ENCODE measurements at regions not wholly inside any gene's neighbourhood (a gene's known extent, or its start where the extent isn't known, plus 50 kb on each side); places are given as distances from the start of the nearest gene placed in this dataset.

DNA sequence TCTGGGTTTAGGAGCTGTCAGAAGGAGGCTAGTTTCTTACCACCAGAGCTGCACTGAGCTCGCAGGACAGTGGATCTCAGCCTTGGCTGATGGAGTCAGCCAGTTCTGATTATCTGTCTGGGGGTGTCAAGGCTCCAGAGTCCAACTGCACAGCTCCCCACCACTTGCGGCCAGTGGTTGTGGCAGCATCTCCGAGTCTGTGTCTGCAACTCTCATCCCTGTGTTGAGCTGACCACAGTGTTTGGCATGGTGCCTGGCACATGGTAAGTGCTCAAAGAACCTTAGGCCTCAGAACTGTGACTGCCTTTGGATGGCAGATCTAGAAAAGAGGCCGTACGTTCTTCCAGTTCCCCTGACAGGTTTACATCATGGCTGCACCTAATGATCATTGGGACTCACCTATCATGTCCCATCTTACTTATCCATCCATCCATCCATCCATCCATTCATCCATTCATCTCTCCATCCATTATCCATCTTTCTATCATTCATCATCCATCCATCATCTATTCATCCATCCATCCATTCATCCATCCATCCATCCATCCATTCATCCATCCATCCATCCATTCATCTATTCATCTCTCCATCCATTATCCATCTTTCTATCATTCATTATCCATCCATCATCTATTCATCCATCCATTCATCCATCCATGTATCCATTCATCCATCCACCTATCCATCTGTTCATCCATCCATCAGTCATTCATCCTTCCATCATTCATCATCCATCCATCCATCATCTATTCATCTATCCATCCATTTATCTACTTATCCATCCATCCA lies 114.5 kb downstream of the CRYAA start:
- no peaks in the 10 kb centered on the region for H3K9me3 ChIP-seq
- H3K4me3 ChIP-seq: no peak overlapping the region
- no peak for TF ChIP-seq POLR2A (IDR thresholded peaks at IDR 0.05)
- no peak for TF ChIP-seq POLR2AphosphoS5 (IDR thresholded peaks at IDR 0.05)
- TF ChIP-seq, protein P1, sequence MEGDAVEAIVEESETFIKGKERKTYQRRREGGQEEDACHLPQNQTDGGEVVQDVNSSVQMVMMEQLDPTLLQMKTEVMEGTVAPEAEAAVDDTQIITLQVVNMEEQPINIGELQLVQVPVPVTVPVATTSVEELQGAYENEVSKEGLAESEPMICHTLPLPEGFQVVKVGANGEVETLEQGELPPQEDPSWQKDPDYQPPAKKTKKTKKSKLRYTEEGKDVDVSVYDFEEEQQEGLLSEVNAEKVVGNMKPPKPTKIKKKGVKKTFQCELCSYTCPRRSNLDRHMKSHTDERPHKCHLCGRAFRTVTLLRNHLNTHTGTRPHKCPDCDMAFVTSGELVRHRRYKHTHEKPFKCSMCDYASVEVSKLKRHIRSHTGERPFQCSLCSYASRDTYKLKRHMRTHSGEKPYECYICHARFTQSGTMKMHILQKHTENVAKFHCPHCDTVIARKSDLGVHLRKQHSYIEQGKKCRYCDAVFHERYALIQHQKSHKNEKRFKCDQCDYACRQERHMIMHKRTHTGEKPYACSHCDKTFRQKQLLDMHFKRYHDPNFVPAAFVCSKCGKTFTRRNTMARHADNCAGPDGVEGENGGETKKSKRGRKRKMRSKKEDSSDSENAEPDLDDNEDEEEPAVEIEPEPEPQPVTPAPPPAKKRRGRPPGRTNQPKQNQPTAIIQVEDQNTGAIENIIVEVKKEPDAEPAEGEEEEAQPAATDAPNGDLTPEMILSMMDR (IDR thresholded peaks at IDR 0.05): no peak
- no peak for TF ChIP-seq EP300 (IDR thresholded peaks at IDR 0.05)
- H3K4me1 ChIP-seq: peaks cover 4% of the 10 kb centered on the region
- no peaks in the 10 kb centered on the region for H3K36me3 ChIP-seq
- H3K27ac ChIP-seq: no peak overlapping the region
- WGBS: 80% methylated on average over 4 of the region's 5 CpGs
- peaks cover 8% of the 10 kb centered on the region for H3K27me3 ChIP-seq
- DNase-seq (ENCODE audit: low spot score in 2 of 2): no peak

DNA sequence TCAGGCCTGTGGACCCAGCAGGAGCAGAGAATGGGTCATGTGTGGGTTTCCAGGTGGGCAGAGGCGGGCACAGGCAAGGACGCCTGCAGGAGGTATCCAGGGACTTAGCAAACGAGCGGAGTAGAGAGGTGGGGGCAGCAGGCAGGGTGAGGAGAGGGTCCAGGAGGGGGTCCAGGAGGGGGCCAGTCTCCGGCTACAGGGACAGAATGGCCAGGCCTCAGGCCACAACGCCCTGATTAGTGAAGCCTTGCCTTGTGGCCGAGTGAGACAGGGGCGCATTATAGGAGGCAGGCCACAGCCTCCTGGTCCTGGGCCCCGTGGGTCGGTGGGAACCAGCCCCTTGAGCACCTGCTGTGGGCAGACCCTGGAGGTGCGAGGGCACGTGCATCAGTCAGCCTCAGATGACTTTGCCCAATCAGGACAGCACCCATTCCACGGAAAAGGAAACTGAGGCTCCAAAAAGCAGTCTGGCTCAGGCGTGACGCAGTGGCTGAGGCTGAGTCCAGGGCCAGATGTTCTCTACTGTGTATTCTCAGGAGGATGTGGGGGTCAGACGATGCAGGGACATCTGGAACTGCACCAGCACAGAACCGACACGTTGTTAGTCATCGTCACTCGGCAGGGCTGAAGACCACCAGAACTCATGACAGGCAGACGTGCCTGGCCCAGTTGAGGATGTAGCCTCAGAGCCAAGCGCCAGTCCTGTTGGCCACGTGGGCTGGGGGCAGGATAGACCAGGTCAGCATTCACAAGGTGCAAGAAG lies 113.7 kb downstream of the CRYAA start:
- TF ChIP-seq, protein P1 (IDR thresholded peaks at IDR 0.05): no peak
- TF ChIP-seq POLR2AphosphoS5 (IDR thresholded peaks at IDR 0.05) (no peak), EP300 (IDR thresholded peaks at IDR 0.05) (no peak), POLR2A (IDR thresholded peaks at IDR 0.05) (no peak)
- H3K4me1 ChIP-seq: peaks cover 12% of the 10 kb centered on the region
- H3K27me3 ChIP-seq: peaks cover 9% of the 10 kb centered on the region
- DNase-seq (ENCODE audit: low spot score in 2 of 2): no peak
- no peak overlapping the region for H3K4me3 ChIP-seq
- no peaks in the 10 kb centered on the region for H3K36me3 ChIP-seq
- WGBS: 84% methylated on average over 19 of the region's 23 CpGs
- H3K9me3 ChIP-seq: no peaks in the 10 kb centered on the region
- H3K27ac ChIP-seq: no peak overlapping the region

DNA sequence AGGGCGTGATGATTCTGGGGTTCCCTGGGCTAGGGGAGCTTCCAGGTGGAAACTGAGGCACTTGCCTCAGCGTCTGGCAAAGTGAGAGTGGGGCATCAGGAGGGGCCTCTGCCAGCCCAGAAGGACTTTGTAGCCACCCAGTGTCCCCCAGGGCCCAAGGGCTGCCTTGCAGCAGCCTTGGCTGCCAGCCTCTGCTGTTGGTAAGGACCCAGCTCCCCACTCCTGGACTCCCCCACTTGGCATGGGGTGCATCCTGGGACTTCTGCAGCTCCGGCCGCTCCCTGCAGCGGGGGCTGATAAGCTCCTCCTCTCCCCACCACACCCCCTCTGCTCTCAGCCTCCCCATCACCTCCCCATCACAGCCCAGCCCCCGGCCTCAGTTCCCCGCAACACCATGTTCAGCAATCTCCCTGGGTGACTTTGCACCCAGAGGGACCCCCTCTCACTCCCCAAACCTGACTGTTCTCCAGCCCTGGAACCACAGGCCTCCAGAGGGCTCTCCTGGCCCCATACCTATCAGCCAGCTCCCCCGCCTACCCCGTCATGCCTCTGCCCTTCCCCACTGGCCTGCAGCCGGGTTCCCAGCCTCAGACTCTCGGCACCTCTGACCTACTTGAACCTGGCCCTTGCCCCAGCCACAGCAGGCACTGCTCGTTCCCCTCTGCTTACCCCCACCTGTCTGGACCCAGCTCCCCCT lies 113.0 kb downstream of the CRYAA start:
- no peak overlapping the region for H3K4me3 ChIP-seq
- peaks cover 14% of the 10 kb centered on the region for H3K4me1 ChIP-seq
- no peaks in the 10 kb centered on the region for H3K36me3 ChIP-seq
- no peaks in the 10 kb centered on the region for H3K9me3 ChIP-seq
- no peak overlapping the region for H3K27ac ChIP-seq
- no peak for DNase-seq (ENCODE audit: low spot score in 2 of 2)
- peaks cover 9% of the 10 kb centered on the region for H3K27me3 ChIP-seq
- TF ChIP-seq EP300 (IDR thresholded peaks at IDR 0.05): no peak
- no peak for TF ChIP-seq POLR2A (IDR thresholded peaks at IDR 0.05)
- TF ChIP-seq, protein P1 (IDR thresholded peaks at IDR 0.05): no peak
- TF ChIP-seq POLR2AphosphoS5 (IDR thresholded peaks at IDR 0.05): no peak
- WGBS: 74% methylated on average over 12 of the region's 12 CpGs

DNA sequence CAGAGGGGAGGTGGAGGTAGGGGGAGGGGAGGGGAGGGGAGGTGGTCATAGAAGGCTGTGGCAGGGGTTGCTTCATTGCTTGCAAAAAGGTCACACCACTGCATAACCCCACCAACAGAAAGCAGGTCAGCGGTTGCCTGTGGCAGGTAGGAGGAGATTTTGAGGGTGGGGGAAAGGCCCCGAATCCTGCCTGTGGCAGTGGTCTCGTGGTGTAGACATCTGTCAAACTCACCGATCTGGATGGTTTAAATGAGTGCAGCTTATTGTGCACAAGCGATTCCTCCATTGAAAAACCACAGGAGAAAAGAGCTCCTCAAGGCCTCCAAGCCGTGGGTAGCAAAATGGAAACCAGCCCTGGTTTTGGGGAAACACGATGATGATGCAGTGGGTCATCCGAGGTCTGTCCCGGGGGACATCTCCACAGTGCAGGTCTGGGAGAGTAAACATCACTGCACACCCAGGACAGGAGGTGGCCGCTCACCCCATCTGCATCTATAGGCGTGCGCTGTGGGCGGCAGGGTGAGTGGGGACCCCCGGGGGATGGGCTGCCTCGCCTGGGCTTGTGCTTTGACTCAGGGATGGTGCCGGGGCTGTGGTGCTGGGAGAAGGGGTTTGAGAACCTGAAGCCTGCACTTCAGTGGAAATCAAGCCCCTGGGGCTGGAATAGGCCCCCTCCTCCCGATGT lies 112.3 kb downstream of the CRYAA start:
- Histone ChIP-seq H3K9me3 (no peaks in the 10 kb centered on the region), H3K36me3 (no peaks in the 10 kb centered on the region), H3K27ac (no peak overlapping the region), H3K27me3 (peaks cover 12% of the 10 kb centered on the region), H3K4me1 (peaks cover 14% of the 10 kb centered on the region), H3K4me3 (no peak overlapping the region)
- TF ChIP-seq, protein P1 (IDR thresholded peaks at IDR 0.05): no peak
- no peak for TF ChIP-seq POLR2AphosphoS5 (IDR thresholded peaks at IDR 0.05)
- TF ChIP-seq POLR2A (IDR thresholded peaks at IDR 0.05): no peak
- TF ChIP-seq EP300 (IDR thresholded peaks at IDR 0.05): no peak
- DNase-seq (ENCODE audit: low spot score in 2 of 2): no peak
- WGBS: 72% methylated on average over 14 of the region's 17 CpGs
